CD14-positive monocyte (primary cell): ENCODE measurements at regions not wholly inside any gene's neighbourhood (a gene's known extent, or its start where the extent isn't known, plus 50 kb on each side); places are given as distances from the start of the nearest gene placed in this dataset.
A peak's percentile ranks its signal among the peaks of the same experiment; 100 is the strongest.

Source experiments
- DNase-seq, 3 donors: peaks; one replicate each; pipeline ENCODE4 v3.0.0-alpha.2; 2011 to 2022
- H2AFZ ChIP-seq: 2 replicates; pipeline ENCODE4 v1.6.0; 2012; ENCODE audit warnings: mild to moderate bottlenecking, low read depth, low read length, inconsistent platforms; ENCODE audit not compliant: insufficient read depth, poor library complexity, severe bottlenecking
- H3K27ac ChIP-seq, 2 donors: 1 replicate in 1 of 2; 2 replicates in 1 of 2; pipeline ENCODE4 v1.5.1; 2012 to 2013; ENCODE audit warnings: low read length in 2 of 2, control low read depth in 1 of 2, inconsistent platforms in 1 of 2, low read depth in 1 of 2, mild to moderate bottlenecking in 1 of 2
- H3K27me3 ChIP-seq, 2 donors: one replicate each; pipeline versions ENCODE4 v1.6.0 to v1.6.1; 2011 to 2013; ENCODE audit warnings: low read length in 2 of 2; ENCODE audit not compliant: control insufficient read depth in 2 of 2, insufficient read depth in 2 of 2
- H3K36me3 ChIP-seq, 2 donors: replicated peaks in 1 of 2; 1 replicate in 1 of 2; 2 replicates in 1 of 2; pipeline versions ENCODE4 v1.5.1 to v1.6.1; 2012 to 2013; ENCODE audit warnings: low read length in 2 of 2, control low read depth in 1 of 2, inconsistent platforms in 1 of 2, mild to moderate bottlenecking in 1 of 2; ENCODE audit not compliant: insufficient read depth in 2 of 2, control insufficient read depth in 1 of 2
- H3K4me1 ChIP-seq, 2 donors: 1 replicate in 1 of 2; 2 replicates in 1 of 2; pipeline versions ENCODE4 v1.5.1 to v1.6.1; 2012 to 2013; ENCODE audit warnings: low read length in 2 of 2, control low read depth in 1 of 2, inconsistent platforms in 1 of 2, mild to moderate bottlenecking in 1 of 2, moderate library complexity in 1 of 2; ENCODE audit not compliant: insufficient read depth in 2 of 2, control insufficient read depth in 1 of 2
- H3K4me2 ChIP-seq: replicated peaks from 2 replicates; pipeline ENCODE3; 2012; ENCODE audit warnings: low read length, moderate library complexity, mild to moderate bottlenecking; ENCODE audit not compliant: poor library complexity, severe bottlenecking; ENCODE audit errors: extremely low read depth
- H3K4me3 ChIP-seq, 3 experiments: fragments of 200-600 bp in 1 of 3; sonication (generic) in 1 of 3; replicated peaks in 1 of 3; 1 replicate in 2 of 3; 2 replicates in 1 of 3; pipeline ENCODE4 v1.5.1; 2011 to 2013; ENCODE audit warnings: low read length in 3 of 3, mild to moderate bottlenecking in 3 of 3, control low read depth in 2 of 3, low read depth in 2 of 3, inconsistent platforms in 1 of 3, moderate library complexity in 1 of 3
- H3K79me2 ChIP-seq: 2 replicates; pipeline ENCODE4 v1.6.0; 2012; ENCODE audit warnings: mild to moderate bottlenecking, control low read depth, inconsistent platforms, low read length, moderate library complexity; ENCODE audit not compliant: insufficient read depth
- H3K9ac ChIP-seq: 2 replicates; pipeline ENCODE4 v1.6.0; 2017; ENCODE audit warnings: low read length, mild to moderate bottlenecking; ENCODE audit not compliant: insufficient read depth, poor library complexity, severe bottlenecking
- H3K9me3 ChIP-seq, 2 donors: replicated peaks in 1 of 2; 1 replicate in 1 of 2; 2 replicates in 1 of 2; pipeline versions ENCODE4 v1.5.1 to v1.6.1; 2012 to 2013; ENCODE audit warnings: low read length in 2 of 2, control low read depth in 1 of 2; ENCODE audit not compliant: control insufficient read depth in 1 of 2, insufficient read depth in 1 of 2
- H4K20me1 ChIP-seq: 2 replicates; pipeline ENCODE4 v1.6.0; 2012; ENCODE audit warnings: mild to moderate bottlenecking, low read length, control low read depth, moderate library complexity; ENCODE audit not compliant: insufficient read depth
- H3K27ac Mint-ChIP-seq, 7 donors: one replicate each; pipeline ENCODE4 v1.8.0; 2020; ENCODE audit warnings: mild to moderate bottlenecking in 7 of 7, mixed read lengths in 7 of 7, moderate library complexity in 6 of 7, inconsistent platforms in 2 of 7
- H3K27me3 Mint-ChIP-seq, 3 donors: one replicate each; pipeline ENCODE4 v1.8.0; 2021 to 2022; ENCODE audit warnings: low read depth in 3 of 3, mild to moderate bottlenecking in 3 of 3, mixed read lengths in 3 of 3, moderate library complexity in 3 of 3, inconsistent platforms in 1 of 3
- H3K36me3 Mint-ChIP-seq, 2 donors: one replicate each; pipeline ENCODE4 v1.8.0; 2020; ENCODE audit warnings: mixed read lengths in 2 of 2, inconsistent platforms in 1 of 2, mild to moderate bottlenecking in 1 of 2
- H3K4me1 Mint-ChIP-seq: one replicate; pipeline ENCODE4 v1.8.0; 2020; ENCODE audit warnings: mild to moderate bottlenecking, mixed read lengths
- H3K4me3 Mint-ChIP-seq, 2 donors: one replicate each; pipeline ENCODE4 v1.8.0; 2020; ENCODE audit warnings: mild to moderate bottlenecking in 2 of 2, mixed read lengths in 2 of 2, moderate library complexity in 1 of 2
- H3K9me3 Mint-ChIP-seq, 7 donors: one replicate each; pipeline ENCODE4 v1.8.0; 2020 to 2022; ENCODE audit warnings: mixed read lengths in 7 of 7, mild to moderate bottlenecking in 6 of 7, moderate library complexity in 6 of 7, inconsistent platforms in 2 of 7
- WGBS: methylation state at CpG from one replicate; pipeline ENCODE4 v1.1.5; 2013; ENCODE audit warnings: missing lambda C conversion rate; ENCODE audit not compliant: insufficient coverage; 5-methylcytosine and 5-hydroxymethylcytosine counted together
- intact Hi-C, 2 donors: fragments of 100-400 bp; cut with micrococcal nuclease; formaldehyde crosslinking; loops; one replicate each; pipeline versions ENCODE4 v1.15.0 to v1.15.1; 2023
- TF ChIP-seq, protein P1 (sequence below): fragments of 200-600 bp; IDR thresholded peaks from one replicate; pipeline ENCODE4 v1.8.0; 2022; ENCODE audit warnings: antibody characterized with exemption, mild to moderate bottlenecking

DNA sequence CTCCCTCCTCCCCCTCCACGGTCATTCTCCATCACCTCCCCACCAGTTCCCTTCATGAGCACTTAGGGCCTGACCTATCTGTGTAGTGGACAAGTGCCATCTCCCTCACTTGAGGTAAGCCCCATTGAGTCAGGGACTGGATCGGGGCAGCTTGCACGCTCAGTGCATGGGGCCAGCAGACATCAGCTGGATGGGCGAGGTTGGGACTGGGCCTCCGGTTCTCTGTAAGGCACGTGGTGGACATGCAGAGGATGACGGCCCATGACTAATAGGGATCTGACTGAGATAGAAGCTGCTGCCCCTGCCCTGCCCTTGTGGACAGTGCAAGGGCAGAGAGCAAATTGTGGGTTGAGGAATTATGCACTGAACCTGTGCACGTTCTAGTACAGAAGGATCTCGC lies 120.4 kb upstream of the C1orf174 start:
- Mint-ChIP-seq H3K27ac (peak overlapping the region in 1 of 7 donors; percentile 38), H3K4me1 (no peaks in the 10 kb centered on the region), H3K9me3 (peaks cover 0 to 5% (median 0%) of the 10 kb centered on the region in 7 donors), H3K4me3 (no peak overlapping the region), H3K36me3 (no peaks in the 10 kb centered on the region), H3K27me3 (peaks cover 0 to 8% (median 3%) of the 10 kb centered on the region in 3 donors)
- Histone ChIP-seq H3K4me2 (no peak overlapping the region), H3K36me3 (no peaks in the 10 kb centered on the region), H3K79me2 (no peaks in the 10 kb centered on the region), H3K27me3 (no peaks in the 10 kb centered on the region), H3K4me1 (no peaks in the 10 kb centered on the region), H3K27ac (no peak overlapping the region), H2AFZ (no peak overlapping the region), H4K20me1 (no peaks in the 10 kb centered on the region), H3K9me3 (no peaks in the 10 kb centered on the region), H3K4me3 (no peak overlapping the region), H3K9ac (no peak overlapping the region)
- TF ChIP-seq, protein P1, sequence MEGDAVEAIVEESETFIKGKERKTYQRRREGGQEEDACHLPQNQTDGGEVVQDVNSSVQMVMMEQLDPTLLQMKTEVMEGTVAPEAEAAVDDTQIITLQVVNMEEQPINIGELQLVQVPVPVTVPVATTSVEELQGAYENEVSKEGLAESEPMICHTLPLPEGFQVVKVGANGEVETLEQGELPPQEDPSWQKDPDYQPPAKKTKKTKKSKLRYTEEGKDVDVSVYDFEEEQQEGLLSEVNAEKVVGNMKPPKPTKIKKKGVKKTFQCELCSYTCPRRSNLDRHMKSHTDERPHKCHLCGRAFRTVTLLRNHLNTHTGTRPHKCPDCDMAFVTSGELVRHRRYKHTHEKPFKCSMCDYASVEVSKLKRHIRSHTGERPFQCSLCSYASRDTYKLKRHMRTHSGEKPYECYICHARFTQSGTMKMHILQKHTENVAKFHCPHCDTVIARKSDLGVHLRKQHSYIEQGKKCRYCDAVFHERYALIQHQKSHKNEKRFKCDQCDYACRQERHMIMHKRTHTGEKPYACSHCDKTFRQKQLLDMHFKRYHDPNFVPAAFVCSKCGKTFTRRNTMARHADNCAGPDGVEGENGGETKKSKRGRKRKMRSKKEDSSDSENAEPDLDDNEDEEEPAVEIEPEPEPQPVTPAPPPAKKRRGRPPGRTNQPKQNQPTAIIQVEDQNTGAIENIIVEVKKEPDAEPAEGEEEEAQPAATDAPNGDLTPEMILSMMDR = no peak
- no peak for DNase-seq
- 75% methylated on average over 9 of the region's 9 CpGs for WGBS
- intact Hi-C loops = loop anchor here in 1 of 2 donors (10.0 kb wide), 1 partner anchor 64 kb away; no protein-coding TSS in a partner anchor

DNA sequence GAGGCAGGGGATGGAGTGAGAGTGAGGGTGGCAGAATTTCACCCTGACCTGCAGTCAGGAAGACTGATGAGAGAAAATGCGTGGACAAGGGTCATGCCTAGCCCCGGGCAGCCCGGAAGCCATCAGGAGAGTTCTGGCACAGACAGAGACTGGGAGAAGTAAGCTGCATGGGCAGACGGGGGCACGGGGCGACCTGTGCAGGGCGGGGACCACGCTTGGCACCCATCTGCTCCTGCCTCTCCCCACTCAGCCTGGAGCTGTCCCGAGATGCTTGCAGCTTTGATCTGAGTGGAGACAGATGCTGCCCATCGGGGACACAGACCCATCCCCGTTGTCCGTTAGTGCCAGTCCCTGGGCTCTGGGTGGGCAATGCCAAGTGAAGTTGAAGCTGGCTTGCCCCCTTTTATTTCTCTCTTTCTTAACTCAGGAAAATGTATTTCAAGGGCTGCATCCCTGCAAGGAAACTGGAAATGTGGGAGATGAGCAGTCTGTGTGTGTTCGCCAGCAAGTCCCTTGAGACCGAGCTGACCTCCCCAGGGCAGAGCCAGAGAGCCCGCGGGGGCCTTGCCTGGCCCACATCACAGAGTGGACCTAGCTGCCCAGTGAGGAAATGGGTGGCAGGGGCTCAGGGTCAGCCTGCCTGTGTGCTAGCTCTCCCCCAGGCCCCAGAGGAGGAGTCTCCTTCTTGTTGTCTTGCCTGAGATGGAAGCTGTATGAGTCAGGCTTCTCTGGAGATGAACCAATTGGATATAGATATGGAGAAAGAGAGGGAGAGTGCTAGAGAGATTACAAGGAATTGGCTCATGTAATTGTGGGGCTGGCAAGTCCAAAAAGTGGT lies 121.3 kb upstream of the C1orf174 start:
- H3K9me3 ChIP-seq = no peaks in the 10 kb centered on the region
- DNase-seq = no peak
- no peaks in the 10 kb centered on the region for H4K20me1 ChIP-seq
- no peaks in the 10 kb centered on the region for H3K4me1 Mint-ChIP-seq
- no peak overlapping the region for H3K9ac ChIP-seq
- H3K4me1 ChIP-seq = no peaks in the 10 kb centered on the region
- TF ChIP-seq, protein P1 = no peak
- intact Hi-C loops = loop anchor here in 1 of 2 donors (10.0 kb wide), 1 partner anchor 63 kb away; no protein-coding TSS in a partner anchor
- H3K27me3 ChIP-seq = no peaks in the 10 kb centered on the region
- no peak overlapping the region for H3K27ac ChIP-seq
- H3K79me2 ChIP-seq = no peaks in the 10 kb centered on the region
- no peak overlapping the region for H3K4me3 ChIP-seq
- no peaks in the 10 kb centered on the region for H3K36me3 ChIP-seq
- no peak overlapping the region for H3K27ac Mint-ChIP-seq
- H3K4me2 ChIP-seq = no peak overlapping the region
- H3K9me3 Mint-ChIP-seq = peaks cover 0 to 5% (median 2%) of the 10 kb centered on the region in 7 donors
- no peak overlapping the region for H3K4me3 Mint-ChIP-seq
- peaks cover 0 to 8% (median 5%) of the 10 kb centered on the region in 3 donors for H3K27me3 Mint-ChIP-seq
- H2AFZ ChIP-seq = no peak overlapping the region
- no peaks in the 10 kb centered on the region for H3K36me3 Mint-ChIP-seq
- 88% methylated on average over 14 of the region's 16 CpGs for WGBS
